Stimulated activated CD4-positive, alpha-beta T cell treated with anti-CD3 and anti-CD28 coated beads, Interleukin-1b, Interleukin-23, amount 100 ng/mL, for 48 hours (primary cell): ENCODE measurements at regions not wholly inside any gene's neighbourhood (a gene's known extent, or its start where the extent isn't known, plus 50 kb on each side); places are given as distances from the start of the nearest gene placed in this dataset.

ENCODE experiments used
- DNase-seq: peaks from one replicate; pipeline ENCODE4 v3.0.0-alpha.2; 2020

DNA sequence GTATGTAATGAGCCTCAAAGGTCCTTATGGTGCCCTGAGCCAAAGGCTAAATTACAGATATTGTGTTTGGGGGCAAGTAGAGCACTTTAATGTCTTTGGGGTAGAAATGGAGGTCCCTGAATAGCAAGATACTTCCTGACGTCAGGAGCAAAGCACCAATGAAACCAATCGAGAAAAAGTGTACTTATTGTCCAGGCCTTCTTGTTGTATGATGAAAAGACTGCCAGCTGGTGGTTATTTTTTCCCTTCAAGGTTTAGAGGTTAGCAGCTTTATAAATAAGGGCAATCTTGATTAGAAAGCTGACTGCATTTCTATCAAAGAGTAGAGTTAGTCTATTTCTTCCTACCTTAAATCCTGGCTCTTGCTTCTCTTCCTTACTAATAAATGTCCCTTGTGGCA is 76.1 kb upstream of the HSF2 start:
- DNase-seq, result no peak

DNA sequence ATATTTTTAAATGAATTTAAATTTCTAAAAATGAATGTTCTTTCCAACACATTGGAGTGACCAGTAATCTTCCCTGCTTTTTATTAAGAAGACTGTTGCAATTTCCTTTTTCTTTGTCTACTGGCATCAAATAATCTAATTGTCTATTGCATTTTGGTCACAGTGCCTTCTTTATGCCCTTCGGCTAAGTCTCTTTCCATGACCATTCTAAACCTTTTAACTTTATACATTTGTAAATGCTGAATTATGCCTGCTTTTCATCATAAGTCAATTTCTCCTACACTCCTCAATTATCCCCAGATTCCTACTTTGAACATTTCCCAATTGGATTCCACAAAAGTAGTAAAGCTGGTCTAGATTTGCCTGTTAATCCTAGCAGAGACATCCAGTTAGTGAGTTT is 69.1 kb upstream of the HSF2 start:
- DNase-seq, result no peak

DNA sequence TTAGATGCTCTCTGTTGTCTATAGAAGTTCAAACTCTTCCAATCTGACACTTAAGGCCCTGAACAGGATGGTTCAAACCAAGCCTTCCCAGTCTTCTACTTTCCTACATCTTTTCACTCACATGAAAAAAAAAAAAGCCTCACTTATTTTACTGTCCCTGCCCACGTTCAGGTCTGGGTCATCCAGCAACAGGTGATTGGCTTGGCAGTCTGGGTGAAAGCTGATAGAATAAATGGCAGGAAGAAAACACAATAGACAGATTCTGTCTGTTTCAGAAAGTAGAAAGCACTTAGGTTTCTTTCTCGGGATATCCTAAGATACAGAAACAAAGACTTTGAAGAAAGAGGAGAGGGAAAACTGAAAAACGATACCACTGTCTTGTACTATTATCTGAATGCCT is 61.8 kb upstream of the HSF2 start:
- no peak for DNase-seq

DNA sequence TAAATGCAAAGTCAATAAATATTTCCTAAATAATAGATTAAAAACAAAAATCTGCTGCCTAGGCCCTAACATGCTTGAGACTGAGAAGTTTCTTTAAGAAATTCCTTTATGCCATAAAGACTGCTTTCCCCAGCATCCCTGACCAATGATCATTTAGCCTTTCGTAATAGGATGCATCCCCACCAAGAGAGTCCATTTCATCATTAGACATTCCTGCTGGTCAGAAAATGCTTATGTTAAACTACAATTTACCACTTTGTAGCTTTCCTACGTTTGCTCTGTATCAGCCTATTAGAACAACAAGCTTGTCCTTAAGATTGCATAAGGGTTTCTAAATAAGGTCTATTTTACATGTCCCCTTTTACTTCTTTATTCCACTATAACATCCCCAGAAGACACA is 59.8 kb upstream of the HSF2 start:
- no peak for DNase-seq

GRCh38 chr6:122347280-122347679 is 52.2 kb upstream of the HSF2 start:
- DNase-seq, result no peak

DNA sequence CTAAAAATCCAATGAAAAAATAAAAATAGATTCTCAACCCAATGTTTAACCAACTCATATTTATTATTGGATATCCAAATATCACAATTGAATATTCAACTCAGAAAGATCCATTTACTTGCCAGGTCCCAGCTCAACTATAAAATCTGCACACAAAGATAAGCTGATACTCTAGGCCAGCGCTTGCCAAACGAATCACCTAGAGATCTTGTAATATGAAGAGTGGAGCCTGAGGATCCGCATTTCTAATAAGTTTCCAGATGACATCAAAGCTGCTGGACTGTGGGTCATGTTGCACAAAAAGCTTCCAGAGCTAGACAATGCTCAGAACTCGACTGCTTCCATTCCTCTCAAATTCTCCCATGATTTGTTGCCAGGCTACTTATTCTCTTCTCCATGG is 51.7 kb upstream of the HSF2 start:
- no peak for DNase-seq
